CD4-positive, alpha-beta T cell (primary cell): ENCODE measurements at regions not wholly inside any gene's neighbourhood (a gene's known extent, or its start where the extent isn't known, plus 50 kb on each side); places are given as distances from the start of the nearest gene placed in this dataset.

ENCODE experiments used
- ATAC-seq: fragments of 200-7000 bp; cut with Tn5 transposase; one replicate; pipeline ENCODE4 v1.10.0; 2022; ENCODE audit warnings: mild to moderate bottlenecking; ENCODE audit not compliant: poor library complexity
- CTCF ChIA-PET: fragments of 350-600 bp; sonication (Branson Sonifier 250); formaldehyde crosslinking; loops from one replicate; lab custom pipeline; 2021; ENCODE audit warnings: antibody characterized with exemption, inconsistent platforms; lab: Charles Lee
- POLR2A ChIA-PET: fragments of 350-600 bp; sonication (Branson Sonifier 250); formaldehyde crosslinking; loops from one replicate; lab custom pipeline; 2021; ENCODE audit warnings: antibody characterized with exemption, inconsistent platforms; lab: Charles Lee
- DNase-seq, 14 experiments: peaks; one replicate each; pipeline ENCODE4 v3.0.0-alpha.2; 2013 to 2020; ENCODE audit warnings: mixed read lengths in 2 of 14
- H3K27ac ChIP-seq, 2 donors: one replicate each; pipeline versions ENCODE4 v1.5.1 to v1.7.0; 2013; ENCODE audit warnings: low read length in 2 of 2, low read depth in 1 of 2, mild to moderate bottlenecking in 1 of 2
- H3K27me3 ChIP-seq, 2 experiments: 1 replicate in 1 of 2; 2 replicates in 1 of 2; pipeline versions ENCODE4 v1.6.1 to v1.7.0; 2013; ENCODE audit warnings: low read length in 2 of 2, control low read depth in 1 of 2, mild to moderate bottlenecking in 1 of 2, moderate library complexity in 1 of 2; ENCODE audit not compliant: insufficient read depth in 2 of 2, control insufficient read depth in 1 of 2
- H3K36me3 ChIP-seq: one replicate; pipeline ENCODE4 v1.6.1; 2013; ENCODE audit warnings: low read length, control low read depth; ENCODE audit not compliant: insufficient read depth
- H3K4me1 ChIP-seq: one replicate; pipeline ENCODE4 v1.6.1; 2013; ENCODE audit warnings: low read length, control low read depth; ENCODE audit not compliant: insufficient read depth
- H3K4me3 ChIP-seq: one replicate; pipeline ENCODE4 v1.5.1; 2013; ENCODE audit warnings: mild to moderate bottlenecking, low read length, moderate library complexity
- H3K9me3 ChIP-seq, 2 experiments: 1 replicate in 1 of 2; 2 replicates in 1 of 2; pipeline versions ENCODE4 v1.6.1 to v1.7.0; 2013; ENCODE audit warnings: low read length in 2 of 2, mild to moderate bottlenecking in 2 of 2, control low read depth in 1 of 2, moderate library complexity in 1 of 2; ENCODE audit not compliant: control insufficient read depth in 1 of 2, insufficient read depth in 1 of 2
- H3K27ac Mint-ChIP-seq: one replicate; pipeline ENCODE4 v1.8.0; 2020; ENCODE audit warnings: mixed read lengths
- H3K27me3 Mint-ChIP-seq: one replicate; pipeline ENCODE4 v1.8.0; 2021; ENCODE audit warnings: mixed read lengths
- H3K36me3 Mint-ChIP-seq: one replicate; pipeline ENCODE4 v1.8.0; 2021; ENCODE audit warnings: low read depth, mixed read lengths
- H3K4me1 Mint-ChIP-seq: one replicate; pipeline ENCODE4 v1.8.0; 2021; ENCODE audit warnings: low read depth, mixed read lengths
- H3K4me3 Mint-ChIP-seq: one replicate; pipeline ENCODE4 v1.8.0; 2020; ENCODE audit warnings: mild to moderate bottlenecking, mixed read lengths
- H3K9me3 Mint-ChIP-seq: one replicate; pipeline ENCODE4 v1.8.0; 2020; ENCODE audit warnings: mixed read lengths
- intact Hi-C, 2 experiments: fragments of 100-400 bp; cut with DNase I in 1 of 2; cut with micrococcal nuclease in 1 of 2; formaldehyde crosslinking; loops; one replicate each; pipeline versions ENCODE4 v1.15.1 to v1.9.0; 2023 to 2025; cut with DNase I, micrococcal nuclease
- TF ChIP-seq, protein P1 (sequence below): fragments of 200-600 bp; IDR thresholded peaks from one replicate; pipeline ENCODE4 v1.8.0; 2022; ENCODE audit warnings: antibody characterized with exemption, mild to moderate bottlenecking

DNA sequence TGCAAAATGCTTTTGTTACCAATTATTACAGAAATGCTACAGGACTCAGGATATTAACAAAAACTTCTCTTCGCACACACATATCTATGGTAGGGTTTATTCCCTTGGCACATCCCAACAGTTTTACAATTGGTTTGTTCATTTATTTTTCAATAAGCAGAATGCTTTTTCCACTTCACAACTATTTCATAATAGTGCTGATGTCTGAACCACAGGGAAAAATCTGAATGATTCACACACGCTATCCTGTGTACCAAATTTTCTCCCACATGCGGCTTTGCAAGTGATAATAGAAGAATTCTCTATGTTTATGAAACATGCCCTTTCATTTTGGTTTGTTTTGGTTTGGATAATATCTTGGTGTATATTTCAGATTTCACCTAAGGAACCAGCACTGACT lies 725.7 kb upstream of the TENM3 start:
- no peaks in the 10 kb centered on the region for H3K27me3 Mint-ChIP-seq

DNA sequence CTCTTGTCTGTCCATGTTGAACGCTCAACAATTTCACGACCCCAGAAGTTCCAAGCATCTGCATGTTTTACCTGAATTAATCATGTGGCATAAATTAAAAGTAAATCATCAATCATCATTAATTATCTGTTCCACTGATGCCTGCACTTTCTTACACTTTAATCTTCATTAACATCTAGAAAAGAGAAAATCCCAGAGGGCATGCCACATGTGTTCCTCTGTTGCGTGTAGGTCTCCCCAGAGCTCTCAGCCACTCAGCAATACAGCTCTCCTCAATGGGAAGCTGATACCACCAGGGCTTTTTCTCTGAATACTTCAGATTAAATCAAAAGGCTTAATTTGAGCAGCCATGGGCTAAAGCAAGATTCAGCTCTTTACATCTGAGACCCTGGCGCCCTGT lies 722.4 kb upstream of the TENM3 start:
- ChIA-PET CTCF (no interaction called here), POLR2A (no interaction called here)
- intact Hi-C loops = no loop called here
- no peaks in the 10 kb centered on the region for H3K4me1 Mint-ChIP-seq
- H3K9me3 ChIP-seq = peaks cover 0 to 16% of the 10 kb centered on the region in 2 experiments
- H3K36me3 Mint-ChIP-seq = no peaks in the 10 kb centered on the region
- no peak overlapping the region for H3K27ac Mint-ChIP-seq
- no peak overlapping the region for H3K27ac ChIP-seq
- no peaks in the 10 kb centered on the region for H3K36me3 ChIP-seq
- H3K27me3 ChIP-seq = no peaks in the 10 kb centered on the region
- ATAC-seq (no peak), DNase-seq (no peak)
- no peaks in the 10 kb centered on the region for H3K27me3 Mint-ChIP-seq
- TF ChIP-seq, protein P1, sequence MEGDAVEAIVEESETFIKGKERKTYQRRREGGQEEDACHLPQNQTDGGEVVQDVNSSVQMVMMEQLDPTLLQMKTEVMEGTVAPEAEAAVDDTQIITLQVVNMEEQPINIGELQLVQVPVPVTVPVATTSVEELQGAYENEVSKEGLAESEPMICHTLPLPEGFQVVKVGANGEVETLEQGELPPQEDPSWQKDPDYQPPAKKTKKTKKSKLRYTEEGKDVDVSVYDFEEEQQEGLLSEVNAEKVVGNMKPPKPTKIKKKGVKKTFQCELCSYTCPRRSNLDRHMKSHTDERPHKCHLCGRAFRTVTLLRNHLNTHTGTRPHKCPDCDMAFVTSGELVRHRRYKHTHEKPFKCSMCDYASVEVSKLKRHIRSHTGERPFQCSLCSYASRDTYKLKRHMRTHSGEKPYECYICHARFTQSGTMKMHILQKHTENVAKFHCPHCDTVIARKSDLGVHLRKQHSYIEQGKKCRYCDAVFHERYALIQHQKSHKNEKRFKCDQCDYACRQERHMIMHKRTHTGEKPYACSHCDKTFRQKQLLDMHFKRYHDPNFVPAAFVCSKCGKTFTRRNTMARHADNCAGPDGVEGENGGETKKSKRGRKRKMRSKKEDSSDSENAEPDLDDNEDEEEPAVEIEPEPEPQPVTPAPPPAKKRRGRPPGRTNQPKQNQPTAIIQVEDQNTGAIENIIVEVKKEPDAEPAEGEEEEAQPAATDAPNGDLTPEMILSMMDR = no peak
- no peak overlapping the region for H3K4me3 ChIP-seq
- peaks cover 2% of the 10 kb centered on the region for H3K9me3 Mint-ChIP-seq
- no peaks in the 10 kb centered on the region for H3K4me1 ChIP-seq
- no peak overlapping the region for H3K4me3 Mint-ChIP-seq

More for the DNA sequence above, 725.7 kb upstream of the TENM3 start:
- H3K27me3 ChIP-seq = no peaks in the 10 kb centered on the region
- DNase-seq (no peak), ATAC-seq (no peak)
- CTCF ChIA-PET = no interaction called here
- no peaks in the 10 kb centered on the region for H3K36me3 ChIP-seq
- H3K27ac ChIP-seq = no peak overlapping the region
- POLR2A ChIA-PET = no interaction called here
- no peak overlapping the region for H3K27ac Mint-ChIP-seq
- H3K9me3 Mint-ChIP-seq = no peaks in the 10 kb centered on the region
- TF ChIP-seq, protein P1 = no peak
- no peak overlapping the region for H3K4me3 ChIP-seq
- peaks cover 0 to 9% of the 10 kb centered on the region in 2 experiments for H3K9me3 ChIP-seq
- H3K4me1 Mint-ChIP-seq = no peaks in the 10 kb centered on the region
- no peak overlapping the region for H3K4me3 Mint-ChIP-seq
- no peaks in the 10 kb centered on the region for H3K36me3 Mint-ChIP-seq
- no peaks in the 10 kb centered on the region for H3K4me1 ChIP-seq
- intact Hi-C loops = no loop called here

DNA sequence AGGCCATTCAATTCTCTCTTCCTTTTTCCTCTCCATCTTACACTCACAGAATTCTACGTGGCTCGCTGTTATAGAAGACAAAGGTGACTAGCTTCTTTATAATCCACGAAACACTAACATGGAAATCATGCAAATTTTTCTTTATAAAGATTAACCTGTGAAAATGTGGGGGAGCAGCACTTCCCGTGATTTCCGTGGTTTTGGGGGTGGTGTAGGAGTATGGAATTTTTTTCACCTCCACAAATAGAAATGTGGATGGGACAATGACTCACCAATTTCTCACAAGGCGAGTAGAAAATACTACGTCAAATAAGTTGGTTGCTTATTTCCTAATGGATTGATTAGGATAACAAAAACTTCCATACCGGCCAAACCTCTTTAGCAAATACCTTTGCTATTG lies 719.2 kb upstream of the TENM3 start:
- no peaks in the 10 kb centered on the region for H3K4me1 Mint-ChIP-seq
- Histone ChIP-seq H3K9me3 (peaks cover 0 to 16% of the 10 kb centered on the region in 2 experiments), H3K27me3 (no peaks in the 10 kb centered on the region), H3K4me1 (no peaks in the 10 kb centered on the region), H3K36me3 (no peaks in the 10 kb centered on the region), H3K4me3 (no peak overlapping the region), H3K27ac (no peak overlapping the region)
- intact Hi-C loops = no loop called here
- TF ChIP-seq, protein P1 = no peak
- DNase-seq = no peak
- ChIA-PET POLR2A (no interaction called here), CTCF (no interaction called here)
- H3K4me3 Mint-ChIP-seq = no peak overlapping the region
- H3K36me3 Mint-ChIP-seq = no peaks in the 10 kb centered on the region
- H3K27me3 Mint-ChIP-seq = no peaks in the 10 kb centered on the region
- no peak for ATAC-seq
- no peak overlapping the region for H3K27ac Mint-ChIP-seq
- H3K9me3 Mint-ChIP-seq = peaks cover 5% of the 10 kb centered on the region
